ENCODE measurements at regions not wholly inside any gene's neighbourhood (a gene's known extent, or its start where the extent isn't known, plus 50 kb on each side); places are given as distances from the start of the nearest gene placed in this dataset.

- no peaks in the 10 kb centered on the region for H3K4me1 ChIP-seq (ENCODE audit: insufficient read depth, low read length)
- no peaks in the 10 kb centered on the region for H3K36me3 ChIP-seq (ENCODE audit: insufficient read depth, low read length)
- H3K27me3 ChIP-seq (ENCODE audit: insufficient read depth, low read length) = no peaks in the 10 kb centered on the region
- no peak overlapping the region for H3K4me2 ChIP-seq (ENCODE audit: insufficient read depth, low read length)
- H3K79me2 ChIP-seq (ENCODE audit: insufficient read depth, low read length) = no peaks in the 10 kb centered on the region
- no peak overlapping the region for H3K27ac ChIP-seq (ENCODE audit: low read depth, low read length)
- no peak overlapping the region for H2AFZ ChIP-seq (ENCODE audit: low read length)
- no peak for DNase-seq (ENCODE audit: insufficient read length, low spot score, missing footprints)
- no peak for TF ChIP-seq CTCF (IDR thresholded peaks at IDR 0.05; ENCODE audit: extremely low read depth, low read depth, low read length)
- H4K20me1 ChIP-seq (ENCODE audit: insufficient read depth, low read length) = no peaks in the 10 kb centered on the region
- no peak overlapping the region for H3K4me3 ChIP-seq (ENCODE audit: insufficient read depth, low read length)
- no peaks in the 10 kb centered on the region for H3K9me3 ChIP-seq (ENCODE audit: low read depth, low read length)
Observed at GRCh38 chr3:102290241-102290640, 144.6 kb upstream of the ZPLD1 start.

GRCh38 chr3:102295756-102296155 lies 139.1 kb upstream of the ZPLD1 start:
- Histone ChIP-seq H3K4me3 (ENCODE audit: insufficient read depth, low read length) (no peak overlapping the region), H3K27me3 (ENCODE audit: insufficient read depth, low read length) (no peaks in the 10 kb centered on the region), H3K4me2 (ENCODE audit: insufficient read depth, low read length) (no peak overlapping the region), H3K36me3 (ENCODE audit: insufficient read depth, low read length) (no peaks in the 10 kb centered on the region), H2AFZ (ENCODE audit: low read length) (no peak overlapping the region), H4K20me1 (ENCODE audit: insufficient read depth, low read length) (no peaks in the 10 kb centered on the region), H3K9me3 (ENCODE audit: low read depth, low read length) (no peaks in the 10 kb centered on the region), H3K4me1 (ENCODE audit: insufficient read depth, low read length) (no peaks in the 10 kb centered on the region), H3K79me2 (ENCODE audit: insufficient read depth, low read length) (no peaks in the 10 kb centered on the region), H3K27ac (ENCODE audit: low read depth, low read length) (no peak overlapping the region)
- DNase-seq (ENCODE audit: insufficient read length, low spot score, missing footprints) = no peak
- TF ChIP-seq CTCF (IDR thresholded peaks at IDR 0.05; ENCODE audit: extremely low read depth, low read depth, low read length) = no peak

- Histone ChIP-seq H3K4me3 (ENCODE audit: insufficient read depth, low read length) (no peak overlapping the region), H3K9me3 (ENCODE audit: low read depth, low read length) (no peaks in the 10 kb centered on the region), H2AFZ (ENCODE audit: low read length) (no peak overlapping the region), H3K27me3 (ENCODE audit: insufficient read depth, low read length) (no peaks in the 10 kb centered on the region), H3K4me1 (ENCODE audit: insufficient read depth, low read length) (no peaks in the 10 kb centered on the region), H3K36me3 (ENCODE audit: insufficient read depth, low read length) (no peaks in the 10 kb centered on the region), H3K27ac (ENCODE audit: low read depth, low read length) (no peak overlapping the region), H3K79me2 (ENCODE audit: insufficient read depth, low read length) (no peaks in the 10 kb centered on the region), H4K20me1 (ENCODE audit: insufficient read depth, low read length) (no peaks in the 10 kb centered on the region), H3K4me2 (ENCODE audit: insufficient read depth, low read length) (no peak overlapping the region)
- DNase-seq (ENCODE audit: insufficient read length, low spot score, missing footprints) = no peak
- TF ChIP-seq CTCF (IDR thresholded peaks at IDR 0.05; ENCODE audit: extremely low read depth, low read depth, low read length) = no peak
Observed at GRCh38 chr3:102297072-102297658, 137.7 kb upstream of the ZPLD1 start.

- Histone ChIP-seq H3K36me3 (ENCODE audit: insufficient read depth, low read length) (no peaks in the 10 kb centered on the region), H3K27me3 (ENCODE audit: insufficient read depth, low read length) (no peaks in the 10 kb centered on the region), H3K4me1 (ENCODE audit: insufficient read depth, low read length) (no peaks in the 10 kb centered on the region), H4K20me1 (ENCODE audit: insufficient read depth, low read length) (no peaks in the 10 kb centered on the region), H3K4me3 (ENCODE audit: insufficient read depth, low read length) (no peak overlapping the region), H3K9me3 (ENCODE audit: low read depth, low read length) (no peaks in the 10 kb centered on the region), H2AFZ (ENCODE audit: low read length) (no peak overlapping the region), H3K4me2 (ENCODE audit: insufficient read depth, low read length) (no peak overlapping the region), H3K27ac (ENCODE audit: low read depth, low read length) (no peak overlapping the region), H3K79me2 (ENCODE audit: insufficient read depth, low read length) (no peaks in the 10 kb centered on the region)
- DNase-seq (ENCODE audit: insufficient read length, low spot score, missing footprints) = no peak
- no peak for TF ChIP-seq CTCF (IDR thresholded peaks at IDR 0.05; ENCODE audit: extremely low read depth, low read depth, low read length)
Observed at GRCh38 chr3:102299125-102299877, 135.5 kb upstream of the ZPLD1 start.
